H1 (cell line): ENCODE measurements at regions not wholly inside any gene's neighbourhood (a gene's known extent, or its start where the extent isn't known, plus 50 kb on each side); places are given as distances from the start of the nearest gene placed in this dataset.

Experiments used
- ASH2L ChIP-seq: fragments of 200-600, 300-600 bp; sonication (generic); IDR thresholded peaks from one replicate; pipeline ENCODE4 v1.7.1; 2017; ENCODE audit warnings: low read length
- ATF3 ChIP-seq: IDR thresholded peaks from 2 replicates; pipeline ENCODE4 v1.6.1; 2011; ENCODE audit warnings: low read depth, mild to moderate bottlenecking, low read length; ENCODE audit not compliant: insufficient read depth
- CTBP2 ChIP-seq: IDR thresholded peaks from 2 replicates; pipeline ENCODE4 v1.7.0; 2011; ENCODE audit warnings: borderline replicate concordance, mild to moderate bottlenecking, moderate library complexity, mixed read lengths, low read length; ENCODE audit not compliant: insufficient read depth, insufficient read length
- NANOG ChIP-seq: IDR thresholded peaks from 2 replicates; pipeline ENCODE4 v1.6.1; 2011; ENCODE audit warnings: low read length, low read depth, mild to moderate bottlenecking, inconsistent platforms; ENCODE audit not compliant: insufficient read depth, poor library complexity, severe bottlenecking
- PHF8 ChIP-seq: fragments of 200-600 bp; sonication (generic); conservative IDR thresholded peaks from 2 replicates; pipeline ENCODE4 v1.7.1; 2012; ENCODE audit warnings: low read depth, mild to moderate bottlenecking, inconsistent platforms, low read length, moderate library complexity
- SP4 ChIP-seq: IDR thresholded peaks from 2 replicates; pipeline ENCODE4 v1.6.1; 2012; ENCODE audit warnings: low read length, inconsistent platforms
- SRF ChIP-seq: IDR thresholded peaks from 2 replicates; pipeline ENCODE4 v1.6.1; 2011; ENCODE audit warnings: mild to moderate bottlenecking, low read depth, low read length, moderate library complexity

- TF ChIP-seq ATF3, result no peak
- no peak for TF ChIP-seq ASH2L
- no peak for TF ChIP-seq SP4
- no peak for TF ChIP-seq NANOG
- no peak for TF ChIP-seq CTBP2
- no peak for TF ChIP-seq PHF8
- TF ChIP-seq SRF, result no peak
These were observed 228.9 kb upstream of the PRICKLE2 start (continued) for GRCh38 chr3:64454179-64454578.
